GM18907 (cell line): ENCODE measurements at regions not wholly inside any gene's neighbourhood (a gene's known extent, or its start where the extent isn't known, plus 50 kb on each side); places are given as distances from the start of the nearest gene placed in this dataset.
"Not testable (repeated sequence)": the region's sequence is repeated elsewhere in the genome, so short reads cannot be mapped to it uniquely, and the experiment has no call there.

ENCODE experiments used
- ATAC-seq: cut with Tn5 transposase; IDR thresholded peaks from one replicate; pipeline ENCODE4 v1.9.1; 2021; ENCODE audit warnings: mild to moderate bottlenecking, moderate library complexity; ENCODE audit not compliant: unreplicated experiment

- ATAC-seq, result no peak
These were observed 97.2 kb downstream of the KDR start for GRCh38 chr4:55028196-55028595.

GRCh38 chr4:55027596-55027995, 97.8 kb downstream of the KDR start:
- no peak for ATAC-seq

- not testable (repeated sequence) for ATAC-seq
These were observed 99.9 kb downstream of the KDR start for GRCh38 chr4:55025456-55025855.

GRCh38 chr4:55023030-55023429, 102.4 kb downstream of the KDR start:
- no peak for ATAC-seq

- no peak for ATAC-seq
These were observed 104.2 kb downstream of the KDR start for GRCh38 chr4:55021214-55021613.

GRCh38 chr4:55020131-55020530, 105.3 kb downstream of the KDR start:
- no peak for ATAC-seq

GRCh38 chr4:55018978-55019377, 106.4 kb downstream of the KDR start:
- no peak for ATAC-seq

GRCh38 chr4:55018521-55018920, 106.9 kb downstream of the KDR start:
- no peak for ATAC-seq

GRCh38 chr4:55017406-55017805, 108.0 kb downstream of the KDR start:
- no peak for ATAC-seq

- no peak for ATAC-seq
These were observed 109.3 kb downstream of the KDR start for GRCh38 chr4:55016131-55016530.

GRCh38 chr4:55014876-55015275, 110.5 kb downstream of the KDR start:
- ATAC-seq, result no peak

- ATAC-seq, result no peak
These were observed 111.9 kb downstream of the KDR start for GRCh38 chr4:55013431-55013955.

GRCh38 chr4:55012363-55013230, 112.8 kb downstream of the KDR start:
- ATAC-seq, result no peak

- ATAC-seq, result no peak
These were observed 113.6 kb downstream of the KDR start for GRCh38 chr4:55011761-55012160.

- ATAC-seq, result no peak
These were observed 114.8 kb downstream of the KDR start for GRCh38 chr4:55010550-55010949.

- ATAC-seq, result no peak
These were observed 117.0 kb downstream of the KDR start for GRCh38 chr4:55008166-55009056.

GRCh38 chr4:55005910-55006309, 119.5 kb downstream of the KDR start:
- ATAC-seq, result no peak

- no peak for ATAC-seq
These were observed 120.6 kb downstream of the KDR start for GRCh38 chr4:55004831-55005230.

GRCh38 chr4:55002431-55002830, 123.0 kb downstream of the KDR start:
- ATAC-seq, result no peak

GRCh38 chr4:55001538-55001937, 123.9 kb downstream of the KDR start:
- no peak for ATAC-seq

GRCh38 chr4:54999003-54999402, 126.4 kb downstream of the KDR start:
- ATAC-seq, result no peak
